Hematopoietic multipotent progenitor cell (in vitro differentiated cells): ENCODE measurements at regions not wholly inside any gene's neighbourhood (a gene's known extent, or its start where the extent isn't known, plus 50 kb on each side); places are given as distances from the start of the nearest gene placed in this dataset.

Source experiments
- DNase-seq, 3 donors: peaks; one replicate each; pipeline ENCODE4 v3.0.0-alpha.2; 2011 to 2015; ENCODE audit warnings: low read depth in 2 of 3, low spot score in 2 of 3

DNA sequence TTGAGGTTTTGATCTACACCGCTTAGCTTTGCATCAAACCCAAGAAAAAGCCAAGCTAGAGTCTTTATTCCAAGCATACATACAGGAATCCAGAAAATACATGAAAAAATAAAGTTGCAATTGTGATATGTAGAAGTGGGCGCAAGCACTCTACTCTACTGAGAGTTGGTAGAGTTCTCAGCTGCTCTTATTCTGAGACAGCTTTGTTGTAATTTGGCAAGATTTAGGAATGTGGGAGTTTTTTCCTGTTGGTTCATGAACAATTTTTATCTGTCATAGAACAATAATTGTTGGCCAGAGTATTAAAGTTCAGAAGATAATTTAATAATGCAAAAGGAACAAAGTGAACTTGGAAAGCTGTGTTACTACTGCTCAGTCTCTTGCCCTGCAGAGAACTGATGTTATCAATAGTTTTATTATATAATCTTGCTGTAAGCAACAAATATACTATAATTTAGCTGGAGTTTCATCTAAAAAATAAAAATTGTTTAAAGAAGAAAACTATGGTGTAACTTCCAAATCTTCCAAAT, 302.0 kb upstream of the RND3 start:
- no peak for DNase-seq

- DNase-seq, result no peak
These were observed 301.1 kb upstream of the RND3 start for GRCh38 chr2:150788426-150789140.

DNA sequence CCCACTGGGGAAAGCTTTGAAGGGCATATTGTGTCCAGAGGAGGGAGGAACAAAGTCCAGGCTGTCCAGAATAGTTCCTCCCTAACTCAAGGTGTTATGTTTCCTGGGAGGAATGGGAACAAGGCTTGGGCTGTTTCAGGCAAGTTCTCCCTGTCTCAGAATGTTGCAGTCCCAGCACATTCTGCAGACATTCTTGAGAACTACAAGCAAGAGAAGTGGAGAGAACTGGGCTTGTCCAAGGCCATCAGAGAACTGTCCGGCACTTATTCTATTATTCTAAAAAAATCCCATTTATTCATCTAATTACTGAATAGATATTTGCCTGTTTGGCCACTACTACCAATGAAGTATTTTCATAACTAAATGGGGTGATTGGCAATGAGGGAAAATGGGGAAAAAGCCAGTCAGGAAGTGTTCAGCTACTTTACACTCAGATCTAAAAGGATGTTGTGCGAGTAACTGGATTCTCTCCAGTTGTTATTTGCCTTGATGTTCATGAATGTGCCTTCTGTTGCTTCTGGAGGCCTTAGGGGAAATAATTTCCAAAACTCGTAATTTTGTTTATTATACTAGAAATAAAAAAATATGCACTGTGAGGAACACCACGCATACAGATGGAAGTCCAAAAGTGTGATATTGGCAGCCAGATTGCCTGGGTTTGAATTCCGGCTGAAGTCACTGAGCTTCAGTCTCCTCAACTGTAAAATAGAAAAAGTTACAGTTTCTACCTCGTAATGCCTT, 300.1 kb upstream of the RND3 start:
- no peak for DNase-seq

DNA sequence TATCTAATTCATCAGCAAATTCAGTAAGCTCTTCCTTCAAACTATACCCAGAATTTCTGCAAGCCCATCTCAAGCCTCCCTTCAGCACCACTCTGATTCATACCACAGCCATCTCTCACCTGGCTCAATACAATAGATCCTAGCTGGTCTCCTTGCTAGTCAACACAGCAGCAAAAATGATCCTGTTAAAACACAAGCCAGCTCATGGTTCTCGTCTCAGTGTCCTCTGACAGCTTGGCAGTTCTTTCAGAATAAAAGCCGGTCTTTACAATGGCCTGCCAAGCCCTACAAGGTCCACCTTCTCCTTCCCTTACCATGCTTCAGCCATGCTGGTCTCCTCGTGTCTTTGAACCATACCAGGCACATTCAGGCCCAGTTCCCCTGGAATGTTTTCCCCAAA, 296.9 kb upstream of the RND3 start:
- no peak for DNase-seq

GRCh38 chr2:150783896-150784295, 296.4 kb upstream of the RND3 start:
- no peak for DNase-seq

DNA sequence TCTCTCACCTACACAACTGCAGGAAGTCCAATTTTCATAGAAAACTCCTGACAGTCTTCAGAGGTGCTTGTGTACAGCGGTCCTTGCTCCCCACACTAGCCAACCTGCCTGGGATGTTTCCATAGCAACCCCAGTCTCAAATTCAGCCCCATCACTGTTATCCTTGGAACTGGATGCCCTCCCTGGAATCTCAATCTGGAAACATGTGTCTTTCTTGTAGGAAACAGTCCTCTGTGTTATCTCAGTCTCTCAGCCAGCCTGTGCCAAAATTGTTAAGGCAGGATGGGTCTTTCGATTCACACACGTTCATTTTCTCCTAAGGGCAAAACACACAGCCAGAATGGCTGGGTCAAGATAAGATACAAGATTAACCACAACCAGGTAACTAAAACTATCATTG, 295.5 kb upstream of the RND3 start:
- DNase-seq, result no peak

DNA sequence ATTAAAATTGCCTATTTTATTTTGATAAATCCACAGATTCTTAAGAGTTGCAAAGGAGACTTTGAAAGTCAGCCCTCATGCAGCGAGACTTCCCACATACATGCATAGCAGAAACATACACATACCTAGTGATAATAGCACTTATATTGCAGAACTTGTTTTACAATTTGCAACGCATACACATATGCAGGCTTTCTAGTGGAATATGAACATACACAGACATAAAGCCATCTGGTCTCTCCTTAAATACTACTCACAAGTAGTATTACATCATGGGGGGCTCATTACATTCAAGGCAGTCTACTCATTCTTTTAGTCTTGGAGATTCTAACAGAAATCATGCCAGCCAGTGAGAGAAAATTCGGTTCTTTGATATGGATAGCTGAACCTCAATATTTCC, 295.1 kb upstream of the RND3 start:
- DNase-seq, result no peak

DNA sequence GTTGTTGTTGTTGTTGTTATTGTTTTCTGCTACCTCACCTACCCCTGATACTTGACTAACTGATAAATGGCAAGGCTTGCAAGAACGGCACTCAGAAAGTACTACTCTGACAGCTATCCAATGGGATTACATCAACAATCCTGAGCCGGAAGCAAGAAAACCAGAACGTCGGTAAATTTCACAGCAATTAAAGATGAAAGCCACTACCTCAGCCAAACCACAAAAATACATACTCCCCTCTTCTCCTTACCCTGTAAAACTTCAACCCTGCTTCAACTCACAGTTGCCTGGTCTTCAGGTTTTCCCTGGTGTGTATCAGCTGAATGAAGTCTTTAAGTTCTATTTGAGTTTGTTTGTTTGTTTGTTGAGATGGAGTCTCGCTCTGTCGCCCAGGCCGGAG, 293.7 kb upstream of the RND3 start:
- no peak for DNase-seq

DNA sequence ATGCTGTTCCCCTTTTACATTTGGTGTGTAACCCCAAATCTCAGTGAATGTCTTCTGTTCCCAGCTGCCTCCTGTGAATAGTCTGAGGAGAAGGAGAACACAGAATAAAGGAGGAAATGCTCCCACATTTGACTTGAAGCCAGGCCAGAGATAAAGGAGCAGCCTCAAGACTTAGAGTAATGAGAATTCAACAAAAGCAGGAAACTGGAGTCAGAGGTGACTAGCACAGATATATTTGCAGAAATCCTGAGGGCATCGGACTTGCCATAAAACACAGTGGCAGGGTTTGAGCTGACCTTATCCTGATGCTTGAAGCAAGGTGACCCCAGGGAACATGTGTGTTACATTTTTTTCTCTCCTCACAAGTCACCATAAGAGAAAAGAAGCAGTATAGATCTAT, 291.4 kb upstream of the RND3 start:
- no peak for DNase-seq

- DNase-seq, result no peak
These were observed 282.0 kb upstream of the RND3 start for GRCh38 chr2:150769421-150769820.

- DNase-seq, result no peak
These were observed 280.7 kb upstream of the RND3 start for GRCh38 chr2:150767991-150768746.

GRCh38 chr2:150762571-150762970, 275.1 kb upstream of the RND3 start:
- no peak for DNase-seq

DNA sequence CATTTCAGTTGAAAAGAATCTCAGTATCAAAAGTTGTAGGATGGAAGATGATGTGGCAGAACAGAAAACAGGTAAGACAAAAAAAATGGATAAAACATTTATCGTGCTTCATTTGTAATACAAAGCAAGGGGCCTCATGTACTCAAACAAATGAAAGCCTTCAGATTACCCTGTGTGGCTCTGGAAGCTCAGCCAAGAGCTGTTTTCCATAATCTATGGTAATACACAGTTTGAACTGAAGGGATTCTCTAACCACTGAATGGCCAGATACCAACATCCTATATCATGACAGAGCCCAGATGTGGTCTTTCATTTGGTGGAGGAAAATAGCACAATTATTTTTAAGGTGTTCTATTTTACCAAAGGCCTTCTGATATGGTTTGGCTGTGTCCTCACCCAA, 272.1 kb upstream of the RND3 start:
- no peak for DNase-seq

- no peak for DNase-seq
These were observed 271.6 kb upstream of the RND3 start for GRCh38 chr2:150759106-150759505.

GRCh38 chr2:150752229-150752628, 264.8 kb upstream of the RND3 start:
- DNase-seq, result no peak

DNA sequence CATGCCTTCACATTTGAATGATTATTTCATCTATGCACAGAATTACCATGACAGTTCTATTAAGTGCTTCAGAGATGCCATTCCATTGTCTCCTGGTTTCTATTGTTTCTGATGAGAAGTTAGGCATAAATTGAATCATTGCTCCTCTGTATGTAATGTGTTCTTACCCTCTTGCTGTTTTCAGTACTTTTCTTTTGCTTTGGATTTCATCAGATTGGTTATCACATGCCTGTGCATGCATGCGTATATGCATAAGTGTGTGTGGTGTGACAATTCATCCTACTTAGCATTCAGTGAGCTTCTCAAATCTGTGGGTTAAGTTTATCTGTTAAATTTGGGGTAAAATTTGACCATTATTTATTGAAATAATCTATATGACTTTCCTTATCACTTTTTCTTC, 263.3 kb upstream of the RND3 start:
- DNase-seq, result no peak

DNA sequence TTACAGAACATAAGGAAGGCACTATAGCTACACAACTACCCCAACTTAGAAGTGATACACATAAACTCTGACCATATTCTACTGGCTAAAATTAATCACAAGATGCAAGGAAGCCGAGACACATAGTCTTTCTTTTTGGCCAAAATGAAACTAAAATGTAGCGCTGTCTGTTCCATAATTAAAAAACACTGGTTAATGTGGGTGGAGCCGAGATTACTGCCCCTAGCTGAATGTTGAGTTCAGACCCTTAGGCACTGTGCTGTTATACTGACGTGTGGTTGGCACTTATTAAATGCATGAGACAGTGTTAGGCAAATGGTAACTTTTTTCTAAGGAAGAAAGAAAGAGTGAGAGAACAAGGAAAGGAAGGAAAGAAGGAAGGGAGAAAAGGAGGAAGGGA, 254.6 kb upstream of the RND3 start:
- no peak for DNase-seq

GRCh38 chr2:150735894-150736498, 248.5 kb upstream of the RND3 start:
- DNase-seq, result no peak

DNA sequence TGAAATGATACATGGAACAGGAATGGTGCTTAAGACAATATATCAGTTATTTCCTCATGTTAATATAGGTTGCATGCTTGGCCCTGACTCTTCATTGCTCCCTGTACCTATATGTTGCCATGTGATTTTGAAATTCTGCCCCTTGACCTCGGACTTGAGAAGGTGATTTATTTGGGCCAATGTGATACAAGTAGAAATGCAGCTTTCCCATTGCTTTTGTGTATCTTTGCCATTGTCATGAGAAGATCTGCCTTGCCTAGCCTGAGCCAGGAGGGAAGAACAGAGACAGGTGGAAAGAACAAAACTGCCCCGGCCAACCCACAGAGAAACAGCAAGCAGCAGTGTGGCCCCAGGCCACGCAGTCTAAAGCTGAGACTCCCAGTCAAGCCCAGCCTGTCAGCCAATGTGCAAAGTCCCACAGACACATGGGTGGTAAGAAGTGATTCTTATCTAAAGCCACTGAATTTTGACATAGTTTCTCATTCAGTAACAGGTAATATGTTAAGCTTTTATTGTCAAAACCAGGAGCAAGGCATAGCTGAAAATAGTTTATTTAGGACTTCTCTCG, 245.7 kb upstream of the RND3 start:
- no peak for DNase-seq

DNA sequence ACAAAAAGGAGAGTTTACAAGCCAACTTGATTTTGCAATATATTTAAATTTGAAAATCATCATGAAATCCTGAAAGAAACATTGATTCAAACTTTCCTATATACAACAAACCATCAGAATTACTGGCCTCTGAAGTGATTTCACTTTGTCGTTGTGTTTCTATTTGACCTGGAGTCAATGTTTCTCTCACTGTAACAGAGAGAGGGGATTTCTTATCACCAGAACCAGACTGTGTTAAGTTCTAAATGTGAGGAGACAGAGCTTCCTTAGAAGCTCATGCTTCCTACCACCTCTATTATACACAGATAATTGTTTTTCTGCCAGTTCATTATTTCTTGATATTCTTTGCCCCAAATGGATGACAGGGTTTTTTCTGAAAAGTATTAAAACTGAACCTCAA, 245.0 kb upstream of the RND3 start:
- DNase-seq, result no peak

- no peak for DNase-seq
These were observed 244.6 kb upstream of the RND3 start for GRCh38 chr2:150732064-150732463.
